ENCODE measurements at regions not wholly inside any gene's neighbourhood (a gene's known extent, or its start where the extent isn't known, plus 50 kb on each side); places are given as distances from the start of the nearest gene placed in this dataset.

GRCh38 chr10:130897815-130898214 is 413.7 kb downstream of the TCERG1L start:
- TF ChIP-seq CTCF (conservative IDR thresholded peaks at IDR 0.05) (no peak), ZFX (IDR thresholded peaks at IDR 0.05) (no peak)
